Gastroesophageal sphincter (tissue), 3 donors: ENCODE measurements at regions not wholly inside any gene's neighbourhood (a gene's known extent, or its start where the extent isn't known, plus 50 kb on each side); places are given as distances from the start of the nearest gene placed in this dataset.

Source experiments
- EP300 ChIP-seq: sonication (generic); formaldehyde crosslinking; IDR thresholded peaks from one replicate; pipeline ENCODE4 v1.6.1; 2017; ENCODE audit warnings: antibody characterized with exemption, mild to moderate bottlenecking
- POLR2A ChIP-seq, 2 donors: fragments of 450-650 bp; IDR thresholded peaks; one replicate each; pipeline ENCODE4 v1.6.1; 2017; ENCODE audit warnings: antibody characterized with exemption in 2 of 2, mild to moderate bottlenecking in 2 of 2, moderate library complexity in 1 of 2
- POLR2AphosphoS5 ChIP-seq: sonication (generic); formaldehyde crosslinking; IDR thresholded peaks from one replicate; pipeline ENCODE4 v1.6.1; 2017; ENCODE audit warnings: antibody characterized with exemption
- TF ChIP-seq, protein P1 (sequence below), 4 experiments: fragments of 200-600 bp in 2 of 4; fragments of 450-650 bp in 2 of 4; sonication (generic) in 1 of 4; IDR thresholded peaks; one replicate each; pipeline ENCODE4 v1.5.1; 2017 to 2019; ENCODE audit warnings: antibody characterized with exemption in 4 of 4, mild to moderate bottlenecking in 2 of 4, moderate library complexity in 2 of 4

DNA sequence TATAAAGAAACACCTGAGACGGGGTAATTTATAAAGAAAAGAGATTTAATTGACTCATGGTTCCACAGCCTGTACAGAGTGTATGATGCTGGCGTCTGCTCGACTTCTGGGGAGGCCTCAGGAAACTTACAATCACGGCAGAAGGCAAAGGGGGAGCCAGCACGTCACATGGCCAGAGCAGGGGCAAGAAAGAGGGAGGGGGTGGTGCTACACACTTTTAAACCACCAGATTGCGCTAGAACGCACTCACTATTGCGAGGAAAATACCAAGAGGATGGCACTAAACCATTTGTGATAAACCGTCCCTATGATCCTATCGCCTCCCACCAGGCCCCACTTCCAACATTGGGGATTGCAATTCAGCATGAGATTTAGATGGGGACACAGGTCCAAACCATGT, 79.7 kb upstream of the CARD18 start:
- TF ChIP-seq, protein P1, sequence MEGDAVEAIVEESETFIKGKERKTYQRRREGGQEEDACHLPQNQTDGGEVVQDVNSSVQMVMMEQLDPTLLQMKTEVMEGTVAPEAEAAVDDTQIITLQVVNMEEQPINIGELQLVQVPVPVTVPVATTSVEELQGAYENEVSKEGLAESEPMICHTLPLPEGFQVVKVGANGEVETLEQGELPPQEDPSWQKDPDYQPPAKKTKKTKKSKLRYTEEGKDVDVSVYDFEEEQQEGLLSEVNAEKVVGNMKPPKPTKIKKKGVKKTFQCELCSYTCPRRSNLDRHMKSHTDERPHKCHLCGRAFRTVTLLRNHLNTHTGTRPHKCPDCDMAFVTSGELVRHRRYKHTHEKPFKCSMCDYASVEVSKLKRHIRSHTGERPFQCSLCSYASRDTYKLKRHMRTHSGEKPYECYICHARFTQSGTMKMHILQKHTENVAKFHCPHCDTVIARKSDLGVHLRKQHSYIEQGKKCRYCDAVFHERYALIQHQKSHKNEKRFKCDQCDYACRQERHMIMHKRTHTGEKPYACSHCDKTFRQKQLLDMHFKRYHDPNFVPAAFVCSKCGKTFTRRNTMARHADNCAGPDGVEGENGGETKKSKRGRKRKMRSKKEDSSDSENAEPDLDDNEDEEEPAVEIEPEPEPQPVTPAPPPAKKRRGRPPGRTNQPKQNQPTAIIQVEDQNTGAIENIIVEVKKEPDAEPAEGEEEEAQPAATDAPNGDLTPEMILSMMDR (IDR thresholded peaks at IDR 0.05), result no peak
- TF ChIP-seq EP300 (no peak), POLR2A (IDR thresholded peaks at IDR 0.05) (no peak), POLR2AphosphoS5 (no peak)
